Body of pancreas (tissue), 4 donors: ENCODE measurements at regions not wholly inside any gene's neighbourhood (a gene's known extent, or its start where the extent isn't known, plus 50 kb on each side); places are given as distances from the start of the nearest gene placed in this dataset.

ENCODE experiments used
- CTCF ChIP-seq, 7 experiments: fragments of 450-650 bp in 4 of 7; fragments of 200-600 bp in 3 of 7; sonication (generic) in 3 of 7; IDR thresholded peaks; one replicate each; pipeline ENCODE4 v1.5.1; 2016 to 2019; ENCODE audit warnings: antibody characterized with exemption in 7 of 7
- POLR2A ChIP-seq, 3 donors: fragments of 450-650 bp; IDR thresholded peaks; one replicate each; pipeline ENCODE4 v1.6.1; 2016; ENCODE audit warnings: antibody characterized with exemption in 3 of 3, mild to moderate bottlenecking in 2 of 3

DNA sequence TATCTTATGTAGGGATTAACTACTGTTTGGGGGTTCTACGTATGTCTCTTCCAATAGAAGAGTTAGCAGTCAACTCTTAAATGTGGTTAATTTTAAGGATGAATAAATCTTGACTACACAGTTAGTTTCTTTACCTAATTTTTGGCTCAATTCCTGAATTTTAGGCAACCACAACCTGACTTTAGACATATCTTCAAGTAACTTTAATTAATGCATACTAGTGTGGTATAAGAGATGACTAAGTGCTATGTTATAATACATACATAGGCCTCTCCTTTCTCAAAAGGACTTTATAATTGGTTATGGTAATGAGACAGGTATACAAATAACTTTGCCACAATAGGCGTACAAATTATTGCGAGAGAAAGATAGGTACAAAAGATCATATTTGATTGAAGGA lies 312.0 kb downstream of the IRS1 start:
- TF ChIP-seq CTCF (IDR thresholded peaks at IDR 0.05) (no peak), POLR2A (IDR thresholded peaks at IDR 0.05) (no peak)
